ENCODE measurements at regions not wholly inside any gene's neighbourhood (a gene's known extent, or its start where the extent isn't known, plus 50 kb on each side); places are given as distances from the start of the nearest gene placed in this dataset.
A peak's percentile ranks its signal among the peaks of the same experiment; 100 is the strongest.

- Histone ChIP-seq H3K27ac (replicated peaks; ENCODE audit: low read length) (no peak overlapping the region), H3K18ac (ENCODE audit: low read length) (no peak overlapping the region)
- WGBS, 2 donors (ENCODE audit: extremely low coverage in 2 of 2, insufficient read length in 2 of 2, insufficient replicate concordance in 1 of 2), result no CpG with 5 or more reads among the region's 2 CpGs
These were observed 1389.3 kb upstream of the ALCAM start for GRCh38 chr3:103977417-103977816.

DNA sequence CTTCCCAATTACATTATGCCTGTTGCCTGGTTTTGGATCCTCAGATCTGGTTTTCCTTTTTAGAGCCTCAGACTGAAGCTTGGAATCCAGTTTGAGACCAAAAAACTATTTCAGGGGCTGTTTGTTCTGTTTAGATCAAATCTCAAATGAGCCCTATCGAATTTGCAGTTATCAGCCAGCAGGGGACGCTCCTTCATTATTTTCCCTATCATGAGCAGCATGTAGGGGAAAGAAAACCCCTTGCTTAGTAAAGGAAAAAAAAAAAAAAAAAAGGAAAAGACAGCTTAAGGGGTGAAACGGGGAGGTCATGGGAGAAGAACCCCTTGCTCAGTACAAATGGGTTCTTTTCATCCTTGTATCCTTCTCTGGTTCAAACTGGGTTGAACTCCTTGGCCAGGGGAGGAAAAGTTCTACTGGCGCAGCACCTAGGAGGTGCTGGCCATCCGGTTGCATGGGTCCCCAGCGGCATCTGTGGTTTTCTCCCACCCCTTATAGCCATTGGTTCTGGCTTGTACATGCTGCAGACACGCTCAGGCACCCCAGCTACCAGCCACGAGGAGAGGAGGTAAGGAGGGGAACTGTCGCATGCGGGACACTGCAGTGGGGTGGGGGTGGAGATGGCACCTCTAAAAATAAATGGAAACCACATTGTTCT, 1375.1 kb upstream of the ALCAM start:
- H3K18ac ChIP-seq (ENCODE audit: low read length), result no peak overlapping the region
- H3K14ac ChIP-seq (ENCODE audit: low read length), result peak overlapping the region; percentile 56
- H3K9me3 ChIP-seq (replicated peaks in 1 of 2; ENCODE audit: control insufficient read depth in 2 of 2, insufficient read depth in 1 of 2, low read depth in 1 of 2, low read length in 2 of 2), result no peaks in the 10 kb centered on the region
- no peak overlapping the region for H2AFZ ChIP-seq (ENCODE audit: low read length)
- no peak for DNase-seq (ENCODE audit: low spot score)
- H4K8ac ChIP-seq (ENCODE audit: low read depth, low read length), result no peak overlapping the region
- H3K23ac ChIP-seq (ENCODE audit: low read depth, low read length, poor library complexity), result no peak overlapping the region
- H2AK5ac ChIP-seq (ENCODE audit: low read depth, low read length), result no peak overlapping the region
- H3K79me1 ChIP-seq (ENCODE audit: low read depth, low read length), result no peaks in the 10 kb centered on the region
- no peak overlapping the region for H3K4ac ChIP-seq (ENCODE audit: low read length)
- H3K4me2 ChIP-seq (ENCODE audit: insufficient read depth, low read length, poor library complexity, severe bottlenecking), result no peak overlapping the region
- no peak overlapping the region for H3K4me3 ChIP-seq (ENCODE audit: low read length in 2 of 2)
- H2BK15ac ChIP-seq (ENCODE audit: low read length), result no peak overlapping the region
- no peaks in the 10 kb centered on the region for H3K4me1 ChIP-seq (ENCODE audit: control insufficient read depth in 2 of 2, insufficient read depth in 1 of 2, low read depth in 1 of 2, low read length in 2 of 2)
- H3K27me3 ChIP-seq (ENCODE audit: control insufficient read depth in 3 of 3, insufficient read depth in 3 of 3, low read depth in 1 of 3, low read length in 3 of 3), result no peaks in the 10 kb centered on the region
- no peak overlapping the region for H2BK12ac ChIP-seq (ENCODE audit: low read length)
- H3K36me3 ChIP-seq (replicated peaks in 1 of 2; ENCODE audit: control insufficient read depth in 2 of 2, insufficient read depth in 2 of 2, low read length in 2 of 2), result no peaks in the 10 kb centered on the region
- no peak overlapping the region for H4K91ac ChIP-seq (ENCODE audit: low read depth, low read length, poor library complexity)
- H3K27ac ChIP-seq (replicated peaks; ENCODE audit: low read length), result no peak overlapping the region
- no peak overlapping the region for H2BK5ac ChIP-seq (ENCODE audit: low read length)
- no peak overlapping the region for H2BK120ac ChIP-seq (ENCODE audit: low read depth, low read length)
- H3K9ac ChIP-seq (ENCODE audit: low read depth, low read length, poor library complexity), result no peak overlapping the region
- WGBS, 2 donors (ENCODE audit: extremely low coverage in 2 of 2, insufficient read length in 2 of 2, insufficient replicate concordance in 1 of 2), result no CpG with 5 or more reads among the region's 10 CpGs

More at GRCh38 chr3:103977417-103977816, 1389.3 kb upstream of the ALCAM start:
- Histone ChIP-seq H3K4me2 (ENCODE audit: insufficient read depth, low read length, poor library complexity, severe bottlenecking) (no peak overlapping the region), H3K9me3 (replicated peaks in 1 of 2; ENCODE audit: control insufficient read depth in 2 of 2, insufficient read depth in 1 of 2, low read depth in 1 of 2, low read length in 2 of 2) (no peaks in the 10 kb centered on the region), H2BK5ac (ENCODE audit: low read length) (no peak overlapping the region), H3K14ac (ENCODE audit: low read length) (no peak overlapping the region), H3K79me1 (ENCODE audit: low read depth, low read length) (no peaks in the 10 kb centered on the region), H2BK120ac (ENCODE audit: low read depth, low read length) (no peak overlapping the region), H3K23ac (ENCODE audit: low read depth, low read length, poor library complexity) (no peak overlapping the region), H2BK15ac (ENCODE audit: low read length) (no peak overlapping the region), H4K8ac (ENCODE audit: low read depth, low read length) (no peak overlapping the region), H3K9ac (ENCODE audit: low read depth, low read length, poor library complexity) (no peak overlapping the region), H3K27me3 (ENCODE audit: control insufficient read depth in 3 of 3, insufficient read depth in 3 of 3, low read depth in 1 of 3, low read length in 3 of 3) (no peaks in the 10 kb centered on the region), H3K4ac (ENCODE audit: low read length) (no peak overlapping the region), H2AK5ac (ENCODE audit: low read depth, low read length) (no peak overlapping the region), H3K4me1 (ENCODE audit: control insufficient read depth in 2 of 2, insufficient read depth in 1 of 2, low read depth in 1 of 2, low read length in 2 of 2) (peaks cover 1 to 4% of the 10 kb centered on the region in 2 donors), H3K36me3 (replicated peaks in 1 of 2; ENCODE audit: control insufficient read depth in 2 of 2, insufficient read depth in 2 of 2, low read length in 2 of 2) (no peaks in the 10 kb centered on the region), H2AFZ (ENCODE audit: low read length) (no peak overlapping the region), H2BK12ac (ENCODE audit: low read length) (no peak overlapping the region), H3K4me3 (ENCODE audit: low read length in 2 of 2) (no peak overlapping the region), H4K91ac (ENCODE audit: low read depth, low read length, poor library complexity) (no peak overlapping the region)
- no peak for DNase-seq (ENCODE audit: low spot score)

DNA sequence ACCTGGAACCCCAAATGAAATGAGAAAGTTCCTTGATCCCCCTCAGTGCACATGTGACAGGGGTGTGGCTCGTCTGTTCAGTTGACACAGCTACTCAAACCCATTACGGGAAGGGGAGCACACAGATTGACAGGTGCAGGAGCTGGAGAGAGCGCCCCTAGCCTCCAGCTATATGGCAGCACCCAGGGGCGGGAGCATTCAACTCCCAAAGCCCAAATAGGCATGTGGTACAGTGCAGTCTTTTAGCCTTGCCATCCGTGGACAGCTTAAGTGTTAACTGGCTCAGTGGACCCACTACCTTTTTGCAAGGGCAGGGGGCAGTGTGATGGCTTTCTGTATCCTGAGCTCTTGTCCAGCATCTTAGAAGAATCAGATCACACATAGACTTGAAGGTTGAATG, 1374.2 kb upstream of the ALCAM start:
- no peak overlapping the region for H3K14ac ChIP-seq (ENCODE audit: low read length)
- no peak overlapping the region for H2BK12ac ChIP-seq (ENCODE audit: low read length)
- H2AK5ac ChIP-seq (ENCODE audit: low read depth, low read length), result no peak overlapping the region
- H2BK15ac ChIP-seq (ENCODE audit: low read length), result no peak overlapping the region
- no peaks in the 10 kb centered on the region for H3K36me3 ChIP-seq (replicated peaks in 1 of 2; ENCODE audit: control insufficient read depth in 2 of 2, insufficient read depth in 2 of 2, low read length in 2 of 2)
- no peak overlapping the region for H4K91ac ChIP-seq (ENCODE audit: low read depth, low read length, poor library complexity)
- H4K8ac ChIP-seq (ENCODE audit: low read depth, low read length), result no peak overlapping the region
- no peak overlapping the region for H2BK5ac ChIP-seq (ENCODE audit: low read length)
- no peaks in the 10 kb centered on the region for H3K4me1 ChIP-seq (ENCODE audit: control insufficient read depth in 2 of 2, insufficient read depth in 1 of 2, low read depth in 1 of 2, low read length in 2 of 2)
- H3K4me2 ChIP-seq (ENCODE audit: insufficient read depth, low read length, poor library complexity, severe bottlenecking), result no peak overlapping the region
- WGBS, 2 donors (ENCODE audit: extremely low coverage in 2 of 2, insufficient read length in 2 of 2, insufficient replicate concordance in 1 of 2), result no CpG with 5 or more reads among the region's 5 CpGs
- H3K4ac ChIP-seq (ENCODE audit: low read length), result no peak overlapping the region
- no peak overlapping the region for H3K27ac ChIP-seq (replicated peaks; ENCODE audit: low read length)
- H2BK120ac ChIP-seq (ENCODE audit: low read depth, low read length), result no peak overlapping the region
- H3K9me3 ChIP-seq (replicated peaks in 1 of 2; ENCODE audit: control insufficient read depth in 2 of 2, insufficient read depth in 1 of 2, low read depth in 1 of 2, low read length in 2 of 2), result no peaks in the 10 kb centered on the region
- H3K23ac ChIP-seq (ENCODE audit: low read depth, low read length, poor library complexity), result no peak overlapping the region
- no peak overlapping the region for H3K9ac ChIP-seq (ENCODE audit: low read depth, low read length, poor library complexity)
- H3K27me3 ChIP-seq (ENCODE audit: control insufficient read depth in 3 of 3, insufficient read depth in 3 of 3, low read depth in 1 of 3, low read length in 3 of 3), result no peaks in the 10 kb centered on the region
- no peak overlapping the region for H3K4me3 ChIP-seq (ENCODE audit: low read length in 2 of 2)
- DNase-seq (ENCODE audit: low spot score), result no peak
- H3K79me1 ChIP-seq (ENCODE audit: low read depth, low read length), result no peaks in the 10 kb centered on the region
- no peak overlapping the region for H2AFZ ChIP-seq (ENCODE audit: low read length)
- H3K18ac ChIP-seq (ENCODE audit: low read length), result no peak overlapping the region

GRCh38 chr3:104004956-104005355, 1361.8 kb upstream of the ALCAM start:
- no CpG with 5 or more reads among the region's 1 CpG for WGBS, 2 donors (ENCODE audit: extremely low coverage in 2 of 2, insufficient read length in 2 of 2, insufficient replicate concordance in 1 of 2)
- no peak overlapping the region for H3K4me2 ChIP-seq (ENCODE audit: insufficient read depth, low read length, poor library complexity, severe bottlenecking)
- H3K14ac ChIP-seq (ENCODE audit: low read length), result no peak overlapping the region
- no peaks in the 10 kb centered on the region for H3K9me3 ChIP-seq (replicated peaks in 1 of 2; ENCODE audit: control insufficient read depth in 2 of 2, insufficient read depth in 1 of 2, low read depth in 1 of 2, low read length in 2 of 2)
- H3K9ac ChIP-seq (ENCODE audit: low read depth, low read length, poor library complexity), result no peak overlapping the region
- no peak for DNase-seq (ENCODE audit: low spot score)
- no peak overlapping the region for H2BK120ac ChIP-seq (ENCODE audit: low read depth, low read length)
- H3K4ac ChIP-seq (ENCODE audit: low read length), result no peak overlapping the region
- no peak overlapping the region for H3K4me3 ChIP-seq (ENCODE audit: low read length in 2 of 2)
- H2AK5ac ChIP-seq (ENCODE audit: low read depth, low read length), result no peak overlapping the region
- no peaks in the 10 kb centered on the region for H3K27me3 ChIP-seq (ENCODE audit: control insufficient read depth in 3 of 3, insufficient read depth in 3 of 3, low read depth in 1 of 3, low read length in 3 of 3)
- H4K91ac ChIP-seq (ENCODE audit: low read depth, low read length, poor library complexity), result no peak overlapping the region
- no peak overlapping the region for H3K23ac ChIP-seq (ENCODE audit: low read depth, low read length, poor library complexity)
- no peaks in the 10 kb centered on the region for H3K36me3 ChIP-seq (replicated peaks in 1 of 2; ENCODE audit: control insufficient read depth in 2 of 2, insufficient read depth in 2 of 2, low read length in 2 of 2)
- H2BK12ac ChIP-seq (ENCODE audit: low read length), result no peak overlapping the region
- H3K18ac ChIP-seq (ENCODE audit: low read length), result no peak overlapping the region
- no peak overlapping the region for H2AFZ ChIP-seq (ENCODE audit: low read length)
- H4K8ac ChIP-seq (ENCODE audit: low read depth, low read length), result no peak overlapping the region
- no peaks in the 10 kb centered on the region for H3K4me1 ChIP-seq (ENCODE audit: control insufficient read depth in 2 of 2, insufficient read depth in 1 of 2, low read depth in 1 of 2, low read length in 2 of 2)
- no peak overlapping the region for H3K27ac ChIP-seq (replicated peaks; ENCODE audit: low read length)
- no peak overlapping the region for H2BK5ac ChIP-seq (ENCODE audit: low read length)
- no peak overlapping the region for H2BK15ac ChIP-seq (ENCODE audit: low read length)
- H3K79me1 ChIP-seq (ENCODE audit: low read depth, low read length), result no peaks in the 10 kb centered on the region
